Ovary (tissue), 3 donors: ENCODE measurements at regions not wholly inside any gene's neighbourhood (a gene's known extent, or its start where the extent isn't known, plus 50 kb on each side); places are given as distances from the start of the nearest gene placed in this dataset.

Experiments used
- EP300 ChIP-seq: sonication (generic); formaldehyde crosslinking; IDR thresholded peaks from one replicate; pipeline ENCODE4 v1.6.1; 2017; ENCODE audit warnings: antibody characterized with exemption
- POLR2A ChIP-seq: fragments of 450-650 bp; IDR thresholded peaks from one replicate; pipeline ENCODE4 v1.6.1; 2017; ENCODE audit warnings: antibody characterized with exemption, mild to moderate bottlenecking, moderate library complexity
- TF ChIP-seq, protein P1 (sequence below), 3 donors: fragments of 450-650 bp in 2 of 3; fragments of 200-600 bp in 1 of 3; IDR thresholded peaks; one replicate each; pipeline versions ENCODE4 v1.5.1 to v1.8.0; 2016 to 2022; ENCODE audit warnings: antibody characterized with exemption in 3 of 3, mild to moderate bottlenecking in 1 of 3
- donor health status: DM: no; HTN: no; CAD: no.

- TF ChIP-seq, protein P1, sequence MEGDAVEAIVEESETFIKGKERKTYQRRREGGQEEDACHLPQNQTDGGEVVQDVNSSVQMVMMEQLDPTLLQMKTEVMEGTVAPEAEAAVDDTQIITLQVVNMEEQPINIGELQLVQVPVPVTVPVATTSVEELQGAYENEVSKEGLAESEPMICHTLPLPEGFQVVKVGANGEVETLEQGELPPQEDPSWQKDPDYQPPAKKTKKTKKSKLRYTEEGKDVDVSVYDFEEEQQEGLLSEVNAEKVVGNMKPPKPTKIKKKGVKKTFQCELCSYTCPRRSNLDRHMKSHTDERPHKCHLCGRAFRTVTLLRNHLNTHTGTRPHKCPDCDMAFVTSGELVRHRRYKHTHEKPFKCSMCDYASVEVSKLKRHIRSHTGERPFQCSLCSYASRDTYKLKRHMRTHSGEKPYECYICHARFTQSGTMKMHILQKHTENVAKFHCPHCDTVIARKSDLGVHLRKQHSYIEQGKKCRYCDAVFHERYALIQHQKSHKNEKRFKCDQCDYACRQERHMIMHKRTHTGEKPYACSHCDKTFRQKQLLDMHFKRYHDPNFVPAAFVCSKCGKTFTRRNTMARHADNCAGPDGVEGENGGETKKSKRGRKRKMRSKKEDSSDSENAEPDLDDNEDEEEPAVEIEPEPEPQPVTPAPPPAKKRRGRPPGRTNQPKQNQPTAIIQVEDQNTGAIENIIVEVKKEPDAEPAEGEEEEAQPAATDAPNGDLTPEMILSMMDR (IDR thresholded peaks at IDR 0.05) = no peak
- TF ChIP-seq POLR2A (no peak), EP300 (no peak)
Measured at GRCh38 chr12:91766454-91766853, 379.2 kb downstream of the BTG1 start.
